Breast epithelium (tissue), 4 donors: ENCODE measurements at regions not wholly inside any gene's neighbourhood (a gene's known extent, or its start where the extent isn't known, plus 50 kb on each side); places are given as distances from the start of the nearest gene placed in this dataset.
"Not testable (repeated sequence)": the region's sequence is repeated elsewhere in the genome, so short reads cannot be mapped to it uniquely, and the experiment has no call there.

Experiments used
- DNase-seq, 2 donors: peaks; one replicate each; pipeline ENCODE4 v3.0.0-alpha.2; 2019; ENCODE audit warnings: low spot score in 2 of 2
- H3K27ac ChIP-seq, 2 donors: fragments of 200-600 bp; sonication (generic) in 1 of 2; one replicate each; pipeline ENCODE4 v1.5.1; 2016 to 2019; ENCODE audit warnings: mild to moderate bottlenecking in 1 of 2
- H3K27me3 ChIP-seq, 2 donors: fragments of 200-600 bp; sonication (generic) in 1 of 2; one replicate each; pipeline versions ENCODE4 v1.5.1 to v1.6.0; 2017 to 2019; ENCODE audit warnings: control low read depth in 1 of 2, mild to moderate bottlenecking in 1 of 2
- H3K36me3 ChIP-seq: fragments of 200-600 bp; one replicate; pipeline ENCODE4 v1.5.1; 2019
- H3K4me1 ChIP-seq, 2 donors: fragments of 200-600 bp; sonication (generic); one replicate each; pipeline ENCODE4 v1.5.1; 2016 to 2019; ENCODE audit warnings: control low read depth in 1 of 2
- H3K4me3 ChIP-seq, 3 donors: fragments of 200-600 bp; sonication (generic); 1 replicate in 2 of 3; 2 replicates in 1 of 3; pipeline ENCODE4 v1.5.1; 2016 to 2019; ENCODE audit warnings: mild to moderate bottlenecking in 3 of 3, moderate library complexity in 2 of 3
- H3K9me3 ChIP-seq, 2 donors: fragments of 200-600 bp; sonication (generic) in 1 of 2; one replicate each; pipeline ENCODE4 v1.5.1; 2016 to 2019; ENCODE audit warnings: control low read depth in 1 of 2
- CTCF ChIP-seq, 3 donors: fragments of 450-650 bp; IDR thresholded peaks; one replicate each; pipeline ENCODE4 v1.5.1; 2016 to 2017; ENCODE audit warnings: antibody characterized with exemption in 3 of 3, mild to moderate bottlenecking in 3 of 3, moderate library complexity in 3 of 3
- POLR2A ChIP-seq: fragments of 450-650 bp; IDR thresholded peaks from one replicate; pipeline ENCODE4 v1.6.1; 2016; ENCODE audit warnings: antibody characterized with exemption, mild to moderate bottlenecking, moderate library complexity
- POLR2AphosphoS5 ChIP-seq, 3 donors: sonication (generic); formaldehyde crosslinking; IDR thresholded peaks; one replicate each; pipeline ENCODE4 v1.6.1; 2017; ENCODE audit warnings: antibody characterized with exemption in 3 of 3
- intact Hi-C: fragments of 100-400 bp; cut with DNase I; formaldehyde crosslinking; loops from one replicate; pipeline ENCODE4 v1.15.1; 2023; ENCODE audit warnings: low total_unique reads

DNA sequence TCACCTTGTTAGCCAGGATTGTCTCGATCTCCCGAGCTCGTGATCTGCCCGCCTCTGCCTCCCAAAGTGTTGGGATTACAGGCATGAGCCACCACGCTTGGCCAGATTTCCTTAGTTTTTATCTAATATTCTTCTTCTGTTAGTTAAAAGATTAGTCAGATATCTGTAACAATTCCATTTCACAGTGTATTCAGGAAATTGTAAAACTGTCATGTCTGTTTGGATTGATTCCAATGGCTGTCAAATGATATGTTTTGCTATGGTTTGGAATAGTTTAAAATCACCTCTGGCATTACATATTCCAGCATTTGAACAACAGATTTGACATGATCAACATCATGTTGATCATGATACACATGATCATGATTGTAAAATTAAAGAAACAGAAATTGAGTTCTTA lies 193.6 kb upstream of the DAB2 start:
- no peak for DNase-seq
- no peak for TF ChIP-seq CTCF (IDR thresholded peaks at IDR 0.05)
- TF ChIP-seq POLR2AphosphoS5 (IDR thresholded peaks at IDR 0.05), result no peak
- TF ChIP-seq POLR2A, result no peak
- intact Hi-C loops, result no loop called here

GRCh38 chr5:39616131-39616530 lies 191.4 kb upstream of the DAB2 start:
- no peak overlapping the region for H3K27ac ChIP-seq
- no peaks in the 10 kb centered on the region for H3K36me3 ChIP-seq
- no peaks in the 10 kb centered on the region for H3K9me3 ChIP-seq
- H3K4me3 ChIP-seq, result no peak overlapping the region
- no peak for DNase-seq
- intact Hi-C loops, result no loop called here
- TF ChIP-seq CTCF (IDR thresholded peaks at IDR 0.05) (no peak), POLR2A (no peak), POLR2AphosphoS5 (IDR thresholded peaks at IDR 0.05) (no peak)
- H3K4me1 ChIP-seq, result no peaks in the 10 kb centered on the region
- H3K27me3 ChIP-seq, result no peaks in the 10 kb centered on the region

More for the DNA sequence above, 193.6 kb upstream of the DAB2 start:
- H3K36me3 ChIP-seq, result no peaks in the 10 kb centered on the region
- H3K27me3 ChIP-seq, result no peaks in the 10 kb centered on the region
- no peaks in the 10 kb centered on the region for H3K4me1 ChIP-seq
- H3K9me3 ChIP-seq, result no peaks in the 10 kb centered on the region
- no peak overlapping the region for H3K27ac ChIP-seq
- no peak overlapping the region for H3K4me3 ChIP-seq

DNA sequence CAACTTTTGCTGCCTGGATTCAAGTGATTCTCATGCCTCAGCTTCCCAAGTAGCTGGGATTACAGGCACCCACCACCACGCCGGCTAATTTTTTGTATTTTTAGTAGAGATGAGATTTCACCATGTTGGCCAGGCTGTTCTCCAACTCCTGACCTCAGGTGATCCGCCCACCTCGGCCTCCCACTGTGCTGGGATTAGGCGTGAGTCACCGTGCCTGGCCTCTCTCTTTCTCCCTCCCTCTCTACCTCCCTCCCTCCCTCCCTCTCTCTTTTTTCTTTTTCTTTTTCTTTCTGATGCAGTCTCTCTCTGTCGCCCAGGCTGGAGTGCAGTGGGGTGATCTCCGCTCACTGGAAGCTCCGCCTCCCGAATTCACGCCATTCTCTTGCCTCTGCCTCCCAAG lies 186.3 kb upstream of the DAB2 start:
- intact Hi-C loops, result not testable (repeated sequence)

GRCh38 chr5:39608024-39608423 lies 183.2 kb upstream of the DAB2 start:
- Histone ChIP-seq H3K4me1 (no peaks in the 10 kb centered on the region), H3K4me3 (no peak overlapping the region), H3K9me3 (no peaks in the 10 kb centered on the region), H3K27ac (no peak overlapping the region), H3K36me3 (no peaks in the 10 kb centered on the region), H3K27me3 (no peaks in the 10 kb centered on the region)
- no peak for DNase-seq
- TF ChIP-seq POLR2A (no peak), POLR2AphosphoS5 (IDR thresholded peaks at IDR 0.05) (no peak), CTCF (IDR thresholded peaks at IDR 0.05) (no peak)
- intact Hi-C loops, result no loop called here

More for the DNA sequence above, 186.3 kb upstream of the DAB2 start:
- H3K27ac ChIP-seq, H3K27me3 ChIP-seq, H3K4me1 ChIP-seq, DNase-seq, H3K9me3 ChIP-seq, H3K36me3 ChIP-seq, H3K4me3 ChIP-seq: not testable (repeated sequence)

GRCh38 chr5:39606591-39606990 lies 181.8 kb upstream of the DAB2 start:
- no peaks in the 10 kb centered on the region for H3K9me3 ChIP-seq
- no peaks in the 10 kb centered on the region for H3K4me1 ChIP-seq
- no peaks in the 10 kb centered on the region for H3K27me3 ChIP-seq
- TF ChIP-seq POLR2AphosphoS5 (IDR thresholded peaks at IDR 0.05) (no peak), CTCF (IDR thresholded peaks at IDR 0.05) (no peak), POLR2A (no peak)
- H3K27ac ChIP-seq, result no peak overlapping the region
- H3K36me3 ChIP-seq, result no peaks in the 10 kb centered on the region
- intact Hi-C loops, result no loop called here
- DNase-seq, result no peak
- H3K4me3 ChIP-seq, result no peak overlapping the region
